CD14-positive monocyte (primary cell): ENCODE measurements at regions not wholly inside any gene's neighbourhood (a gene's known extent, or its start where the extent isn't known, plus 50 kb on each side); places are given as distances from the start of the nearest gene placed in this dataset.
"Not testable (repeated sequence)": the region's sequence is repeated elsewhere in the genome, so short reads cannot be mapped to it uniquely, and the experiment has no call there.

ENCODE experiments used
- DNase-seq, 3 donors: peaks; one replicate each; pipeline ENCODE4 v3.0.0-alpha.2; 2011 to 2022
- H2AFZ ChIP-seq: 2 replicates; pipeline ENCODE4 v1.6.0; 2012; ENCODE audit warnings: mild to moderate bottlenecking, low read depth, low read length, inconsistent platforms; ENCODE audit not compliant: insufficient read depth, poor library complexity, severe bottlenecking
- H3K27ac ChIP-seq, 2 donors: 1 replicate in 1 of 2; 2 replicates in 1 of 2; pipeline ENCODE4 v1.5.1; 2012 to 2013; ENCODE audit warnings: low read length in 2 of 2, control low read depth in 1 of 2, inconsistent platforms in 1 of 2, low read depth in 1 of 2, mild to moderate bottlenecking in 1 of 2
- H3K27me3 ChIP-seq, 2 donors: one replicate each; pipeline versions ENCODE4 v1.6.0 to v1.6.1; 2011 to 2013; ENCODE audit warnings: low read length in 2 of 2; ENCODE audit not compliant: control insufficient read depth in 2 of 2, insufficient read depth in 2 of 2
- H3K36me3 ChIP-seq, 2 donors: replicated peaks in 1 of 2; 1 replicate in 1 of 2; 2 replicates in 1 of 2; pipeline versions ENCODE4 v1.5.1 to v1.6.1; 2012 to 2013; ENCODE audit warnings: low read length in 2 of 2, control low read depth in 1 of 2, inconsistent platforms in 1 of 2, mild to moderate bottlenecking in 1 of 2; ENCODE audit not compliant: insufficient read depth in 2 of 2, control insufficient read depth in 1 of 2
- H3K4me1 ChIP-seq, 2 donors: 1 replicate in 1 of 2; 2 replicates in 1 of 2; pipeline versions ENCODE4 v1.5.1 to v1.6.1; 2012 to 2013; ENCODE audit warnings: low read length in 2 of 2, control low read depth in 1 of 2, inconsistent platforms in 1 of 2, mild to moderate bottlenecking in 1 of 2, moderate library complexity in 1 of 2; ENCODE audit not compliant: insufficient read depth in 2 of 2, control insufficient read depth in 1 of 2
- H3K4me2 ChIP-seq: replicated peaks from 2 replicates; pipeline ENCODE3; 2012; ENCODE audit warnings: low read length, moderate library complexity, mild to moderate bottlenecking; ENCODE audit not compliant: poor library complexity, severe bottlenecking; ENCODE audit errors: extremely low read depth
- H3K4me3 ChIP-seq, 3 experiments: fragments of 200-600 bp in 1 of 3; sonication (generic) in 1 of 3; replicated peaks in 1 of 3; 1 replicate in 2 of 3; 2 replicates in 1 of 3; pipeline ENCODE4 v1.5.1; 2011 to 2013; ENCODE audit warnings: low read length in 3 of 3, mild to moderate bottlenecking in 3 of 3, control low read depth in 2 of 3, low read depth in 2 of 3, inconsistent platforms in 1 of 3, moderate library complexity in 1 of 3
- H3K79me2 ChIP-seq: 2 replicates; pipeline ENCODE4 v1.6.0; 2012; ENCODE audit warnings: mild to moderate bottlenecking, control low read depth, inconsistent platforms, low read length, moderate library complexity; ENCODE audit not compliant: insufficient read depth
- H3K9ac ChIP-seq: 2 replicates; pipeline ENCODE4 v1.6.0; 2017; ENCODE audit warnings: low read length, mild to moderate bottlenecking; ENCODE audit not compliant: insufficient read depth, poor library complexity, severe bottlenecking
- H3K9me3 ChIP-seq, 2 donors: replicated peaks in 1 of 2; 1 replicate in 1 of 2; 2 replicates in 1 of 2; pipeline versions ENCODE4 v1.5.1 to v1.6.1; 2012 to 2013; ENCODE audit warnings: low read length in 2 of 2, control low read depth in 1 of 2; ENCODE audit not compliant: control insufficient read depth in 1 of 2, insufficient read depth in 1 of 2
- H4K20me1 ChIP-seq: 2 replicates; pipeline ENCODE4 v1.6.0; 2012; ENCODE audit warnings: mild to moderate bottlenecking, low read length, control low read depth, moderate library complexity; ENCODE audit not compliant: insufficient read depth
- H3K27ac Mint-ChIP-seq, 7 donors: one replicate each; pipeline ENCODE4 v1.8.0; 2020; ENCODE audit warnings: mild to moderate bottlenecking in 7 of 7, mixed read lengths in 7 of 7, moderate library complexity in 6 of 7, inconsistent platforms in 2 of 7
- H3K27me3 Mint-ChIP-seq, 3 donors: one replicate each; pipeline ENCODE4 v1.8.0; 2021 to 2022; ENCODE audit warnings: low read depth in 3 of 3, mild to moderate bottlenecking in 3 of 3, mixed read lengths in 3 of 3, moderate library complexity in 3 of 3, inconsistent platforms in 1 of 3
- H3K36me3 Mint-ChIP-seq, 2 donors: one replicate each; pipeline ENCODE4 v1.8.0; 2020; ENCODE audit warnings: mixed read lengths in 2 of 2, inconsistent platforms in 1 of 2, mild to moderate bottlenecking in 1 of 2
- H3K4me1 Mint-ChIP-seq: one replicate; pipeline ENCODE4 v1.8.0; 2020; ENCODE audit warnings: mild to moderate bottlenecking, mixed read lengths
- H3K4me3 Mint-ChIP-seq, 2 donors: one replicate each; pipeline ENCODE4 v1.8.0; 2020; ENCODE audit warnings: mild to moderate bottlenecking in 2 of 2, mixed read lengths in 2 of 2, moderate library complexity in 1 of 2
- H3K9me3 Mint-ChIP-seq, 7 donors: one replicate each; pipeline ENCODE4 v1.8.0; 2020 to 2022; ENCODE audit warnings: mixed read lengths in 7 of 7, mild to moderate bottlenecking in 6 of 7, moderate library complexity in 6 of 7, inconsistent platforms in 2 of 7
- WGBS: methylation state at CpG from one replicate; pipeline ENCODE4 v1.1.5; 2013; ENCODE audit warnings: missing lambda C conversion rate; ENCODE audit not compliant: insufficient coverage; 5-methylcytosine and 5-hydroxymethylcytosine counted together
- intact Hi-C, 2 donors: fragments of 100-400 bp; cut with micrococcal nuclease; formaldehyde crosslinking; loops; one replicate each; pipeline versions ENCODE4 v1.15.0 to v1.15.1; 2023
- TF ChIP-seq, protein P1 (sequence below): fragments of 200-600 bp; IDR thresholded peaks from one replicate; pipeline ENCODE4 v1.8.0; 2022; ENCODE audit warnings: antibody characterized with exemption, mild to moderate bottlenecking

DNA sequence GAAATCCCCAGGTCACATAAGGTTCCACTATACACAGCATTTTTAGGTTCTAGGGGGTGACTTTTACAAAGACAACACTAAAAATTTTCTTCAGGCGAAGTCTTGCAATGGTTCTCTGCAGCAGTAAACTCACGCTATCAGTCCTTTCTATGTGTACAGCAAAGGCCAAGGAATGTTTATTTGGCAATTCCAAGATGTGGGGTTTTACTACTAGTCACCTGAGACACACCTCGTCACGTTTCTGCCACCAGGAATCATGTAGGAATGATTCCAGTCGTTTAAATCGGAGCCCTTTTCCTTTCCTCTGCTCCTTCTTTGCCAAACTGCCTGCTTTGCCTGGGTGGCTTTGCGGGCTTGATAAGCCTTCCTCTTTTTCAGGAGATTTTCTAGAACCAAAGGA is 75.9 kb upstream of the ENPEP start:
- no peaks in the 10 kb centered on the region for H3K4me1 ChIP-seq
- 84% methylated on average over 4 of the region's 7 CpGs for WGBS
- H3K79me2 ChIP-seq = no peaks in the 10 kb centered on the region
- no peaks in the 10 kb centered on the region for H3K36me3 Mint-ChIP-seq
- H3K4me3 ChIP-seq = no peak overlapping the region
- DNase-seq = no peak
- no peak overlapping the region for H3K4me2 ChIP-seq
- H3K4me3 Mint-ChIP-seq = no peak overlapping the region
- H3K27ac ChIP-seq = no peak overlapping the region
- H2AFZ ChIP-seq = no peak overlapping the region
- no peaks in the 10 kb centered on the region for H3K27me3 ChIP-seq
- TF ChIP-seq, protein P1, sequence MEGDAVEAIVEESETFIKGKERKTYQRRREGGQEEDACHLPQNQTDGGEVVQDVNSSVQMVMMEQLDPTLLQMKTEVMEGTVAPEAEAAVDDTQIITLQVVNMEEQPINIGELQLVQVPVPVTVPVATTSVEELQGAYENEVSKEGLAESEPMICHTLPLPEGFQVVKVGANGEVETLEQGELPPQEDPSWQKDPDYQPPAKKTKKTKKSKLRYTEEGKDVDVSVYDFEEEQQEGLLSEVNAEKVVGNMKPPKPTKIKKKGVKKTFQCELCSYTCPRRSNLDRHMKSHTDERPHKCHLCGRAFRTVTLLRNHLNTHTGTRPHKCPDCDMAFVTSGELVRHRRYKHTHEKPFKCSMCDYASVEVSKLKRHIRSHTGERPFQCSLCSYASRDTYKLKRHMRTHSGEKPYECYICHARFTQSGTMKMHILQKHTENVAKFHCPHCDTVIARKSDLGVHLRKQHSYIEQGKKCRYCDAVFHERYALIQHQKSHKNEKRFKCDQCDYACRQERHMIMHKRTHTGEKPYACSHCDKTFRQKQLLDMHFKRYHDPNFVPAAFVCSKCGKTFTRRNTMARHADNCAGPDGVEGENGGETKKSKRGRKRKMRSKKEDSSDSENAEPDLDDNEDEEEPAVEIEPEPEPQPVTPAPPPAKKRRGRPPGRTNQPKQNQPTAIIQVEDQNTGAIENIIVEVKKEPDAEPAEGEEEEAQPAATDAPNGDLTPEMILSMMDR = no peak
- H3K9me3 ChIP-seq = no peaks in the 10 kb centered on the region
- H3K9ac ChIP-seq = no peak overlapping the region
- no peaks in the 10 kb centered on the region for H3K36me3 ChIP-seq
- H3K4me1 Mint-ChIP-seq = no peaks in the 10 kb centered on the region
- H3K27ac Mint-ChIP-seq = no peak overlapping the region
- H3K27me3 Mint-ChIP-seq = peaks cover 4 to 7% (median 6%) of the 10 kb centered on the region in 3 donors
- peaks cover 0 to 8% (median 3%) of the 10 kb centered on the region in 7 donors for H3K9me3 Mint-ChIP-seq
- no peaks in the 10 kb centered on the region for H4K20me1 ChIP-seq
- intact Hi-C loops = no loop called here

DNA sequence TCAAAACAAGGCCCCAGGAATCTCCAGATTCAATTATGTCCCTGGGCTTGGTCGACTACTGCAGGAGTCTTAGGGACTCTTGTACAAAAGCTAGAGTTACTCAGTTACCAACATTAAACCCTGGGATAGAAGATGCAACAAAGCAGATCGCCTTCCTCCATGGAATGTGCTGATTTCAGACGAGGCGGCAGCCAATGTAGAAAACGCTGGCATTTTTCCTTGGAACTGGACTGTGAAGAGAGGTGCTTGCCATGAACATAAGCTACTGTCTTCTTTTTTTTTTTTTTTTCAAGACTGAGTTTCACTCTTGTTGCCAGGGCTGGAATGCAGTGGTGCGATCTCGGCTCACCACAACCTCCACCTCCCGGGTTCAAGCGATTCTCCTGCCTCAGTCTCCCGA is 76.9 kb upstream of the ENPEP start:
- H3K27ac ChIP-seq, H3K79me2 ChIP-seq, DNase-seq, H4K20me1 ChIP-seq, H3K9me3 ChIP-seq, intact Hi-C loops, H3K4me1 Mint-ChIP-seq, H3K4me3 ChIP-seq, H3K9ac ChIP-seq, H3K27me3 Mint-ChIP-seq, H3K36me3 Mint-ChIP-seq, H3K9me3 Mint-ChIP-seq, H3K4me1 ChIP-seq, H3K4me2 ChIP-seq, H3K4me3 Mint-ChIP-seq, H3K27ac Mint-ChIP-seq, H3K27me3 ChIP-seq, H3K36me3 ChIP-seq, H2AFZ ChIP-seq: not testable (repeated sequence)
- 100% methylated on average over 5 of the region's 10 CpGs for WGBS
